RWPE2 (cell line): ENCODE measurements at regions not wholly inside any gene's neighbourhood (a gene's known extent, or its start where the extent isn't known, plus 50 kb on each side); places are given as distances from the start of the nearest gene placed in this dataset.
"Not testable (repeated sequence)": the region's sequence is repeated elsewhere in the genome, so short reads cannot be mapped to it uniquely, and the experiment has no call there.

Source experiments
- ATAC-seq: fragments of 200-7000 bp; cut with Tn5 transposase; 3 replicates; pipeline ENCODE4 v1.9.1; 2021; ENCODE audit warnings: low read depth
- DNase-seq: peaks from one replicate; pipeline ENCODE4 v3.0.0-alpha.2; 2020; ENCODE audit warnings: low spot score
- H3K27ac ChIP-seq: fragments of 450-650 bp; 2 replicates; pipeline ENCODE4 v1.5.1; 2017; ENCODE audit warnings: mild to moderate bottlenecking; ENCODE audit not compliant: poor library complexity, severe bottlenecking
- H3K27me3 ChIP-seq: fragments of 250-450 bp; sonication (Bioruptor Pico); 2 replicates; pipeline ENCODE4 v1.5.1; 2021; ENCODE audit warnings: mild to moderate bottlenecking, moderate library complexity; ENCODE audit not compliant: insufficient read depth, poor library complexity, severe bottlenecking
- H3K36me3 ChIP-seq: fragments of 250-450 bp; sonication (Bioruptor Pico); 2 replicates; pipeline ENCODE4 v1.5.1; 2020; ENCODE audit warnings: low read depth, mild to moderate bottlenecking, moderate library complexity
- H3K4me1 ChIP-seq: fragments of 250-450 bp; sonication (Bioruptor Pico); 2 replicates; pipeline ENCODE4 v1.5.1; 2021; ENCODE audit warnings: mild to moderate bottlenecking, moderate library complexity; ENCODE audit not compliant: insufficient read depth, poor library complexity, severe bottlenecking
- H3K4me3 ChIP-seq: fragments of 250-450 bp; sonication (Bioruptor Pico); 2 replicates; pipeline ENCODE4 v1.5.1; 2021; ENCODE audit warnings: mild to moderate bottlenecking, moderate library complexity; ENCODE audit not compliant: severe bottlenecking
- H3K9me3 ChIP-seq: fragments of 250-450 bp; sonication (Bioruptor Pico); 2 replicates; pipeline ENCODE4 v1.5.1; 2021; ENCODE audit warnings: mild to moderate bottlenecking, moderate library complexity; ENCODE audit not compliant: severe bottlenecking

- H3K27ac ChIP-seq, DNase-seq: not testable (repeated sequence)
Measured at GRCh38 chr16:29137461-29137860, 152.6 kb downstream of the LAT start.

DNA sequence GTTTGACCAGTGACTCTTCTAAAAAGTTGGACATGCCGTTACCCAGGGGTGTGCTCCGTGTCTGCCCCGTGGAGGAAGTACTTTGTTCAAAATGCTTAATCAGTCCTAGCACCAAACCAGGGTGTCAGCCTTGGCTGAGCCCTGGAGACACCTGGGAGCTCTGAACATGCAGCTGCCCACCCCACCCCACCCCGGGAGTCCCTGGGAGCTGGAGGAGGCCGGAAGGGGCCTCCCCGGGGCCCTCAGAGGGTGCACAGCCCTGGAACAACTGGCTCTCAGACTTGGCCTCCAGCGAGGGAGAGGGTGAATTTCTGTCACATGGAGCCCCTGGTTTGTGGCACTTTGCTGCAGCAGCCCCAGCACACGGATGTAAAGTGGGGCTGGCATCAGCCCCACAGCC, 152.1 kb downstream of the LAT start:
- not testable (repeated sequence) for H3K4me3 ChIP-seq, H3K27me3 ChIP-seq, H3K4me1 ChIP-seq, ATAC-seq, H3K36me3 ChIP-seq, H3K9me3 ChIP-seq, H3K27ac ChIP-seq
- DNase-seq = peak; percentile 12

More at GRCh38 chr16:29137461-29137860, 152.6 kb downstream of the LAT start:
- not testable (repeated sequence) for H3K9me3 ChIP-seq, ATAC-seq, H3K4me1 ChIP-seq, H3K27me3 ChIP-seq, H3K36me3 ChIP-seq, H3K4me3 ChIP-seq

GRCh38 chr16:29136046-29136696, 151.3 kb downstream of the LAT start:
- H3K4me3 ChIP-seq, H3K4me1 ChIP-seq, H3K27ac ChIP-seq, H3K36me3 ChIP-seq, H3K27me3 ChIP-seq, H3K9me3 ChIP-seq, ATAC-seq: not testable (repeated sequence)
- DNase-seq = peak; percentile 28

DNA sequence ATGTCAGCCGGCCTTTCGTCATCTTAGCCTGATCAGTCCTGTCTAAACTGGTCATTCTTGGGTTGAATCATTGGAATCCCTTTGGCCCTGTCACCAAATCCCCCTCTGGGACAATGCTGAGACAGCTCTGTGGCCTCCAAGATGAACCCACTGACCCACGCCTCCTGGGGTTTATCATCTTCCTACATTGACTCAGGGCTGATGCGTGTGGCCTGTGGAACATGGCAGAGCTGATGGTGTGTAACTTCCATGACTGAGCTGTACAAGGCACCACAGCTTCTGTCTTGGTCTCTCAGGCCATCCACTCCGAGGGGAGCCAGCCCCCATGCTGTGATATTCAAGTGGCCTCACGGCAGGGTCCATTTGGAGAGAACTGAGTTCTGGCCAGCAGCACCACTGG, 150.2 kb downstream of the LAT start:
- DNase-seq = peak; percentile 11
- H3K4me1 ChIP-seq, H3K27ac ChIP-seq, H3K4me3 ChIP-seq, H3K9me3 ChIP-seq, H3K27me3 ChIP-seq, ATAC-seq, H3K36me3 ChIP-seq: not testable (repeated sequence)

- H3K27ac ChIP-seq, ATAC-seq, H3K27me3 ChIP-seq, H3K4me3 ChIP-seq, H3K36me3 ChIP-seq, H3K4me1 ChIP-seq, H3K9me3 ChIP-seq: not testable (repeated sequence)
- DNase-seq = peak; percentile 19
Measured at GRCh38 chr16:29133681-29134430, 149.0 kb downstream of the LAT start.

DNA sequence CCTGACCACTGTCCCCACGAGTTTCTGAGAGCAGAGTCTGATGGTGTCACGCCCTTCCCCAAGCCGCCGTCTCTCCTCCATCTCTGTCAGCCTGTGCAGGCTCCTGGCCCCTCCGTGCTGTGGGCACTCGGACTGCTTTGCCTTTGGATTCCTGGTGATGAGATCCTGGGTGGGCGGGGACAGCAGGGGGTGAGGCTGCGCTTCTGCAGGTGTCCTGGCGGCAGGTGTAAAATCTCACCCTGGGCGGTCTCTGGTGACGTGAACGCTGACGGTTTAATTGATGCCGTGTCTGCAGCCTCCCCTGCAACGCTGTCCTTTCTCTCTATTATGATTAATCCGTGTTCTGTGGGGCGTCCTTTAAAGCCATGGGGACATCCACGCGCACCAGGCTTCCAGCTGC, 148.0 kb downstream of the LAT start:
- DNase-seq = peak; percentile 49
- not testable (repeated sequence) for H3K4me3 ChIP-seq, H3K4me1 ChIP-seq, H3K36me3 ChIP-seq, H3K9me3 ChIP-seq, H3K27ac ChIP-seq, H3K27me3 ChIP-seq
- peak; percentile 17; the same call in 1 of the 3 replicates for ATAC-seq

GRCh38 chr16:29132444-29132843, 147.6 kb downstream of the LAT start:
- H3K27me3 ChIP-seq, ATAC-seq, H3K27ac ChIP-seq, H3K36me3 ChIP-seq, H3K4me3 ChIP-seq, H3K4me1 ChIP-seq, H3K9me3 ChIP-seq: not testable (repeated sequence)
- peak; percentile 42 for DNase-seq

DNA sequence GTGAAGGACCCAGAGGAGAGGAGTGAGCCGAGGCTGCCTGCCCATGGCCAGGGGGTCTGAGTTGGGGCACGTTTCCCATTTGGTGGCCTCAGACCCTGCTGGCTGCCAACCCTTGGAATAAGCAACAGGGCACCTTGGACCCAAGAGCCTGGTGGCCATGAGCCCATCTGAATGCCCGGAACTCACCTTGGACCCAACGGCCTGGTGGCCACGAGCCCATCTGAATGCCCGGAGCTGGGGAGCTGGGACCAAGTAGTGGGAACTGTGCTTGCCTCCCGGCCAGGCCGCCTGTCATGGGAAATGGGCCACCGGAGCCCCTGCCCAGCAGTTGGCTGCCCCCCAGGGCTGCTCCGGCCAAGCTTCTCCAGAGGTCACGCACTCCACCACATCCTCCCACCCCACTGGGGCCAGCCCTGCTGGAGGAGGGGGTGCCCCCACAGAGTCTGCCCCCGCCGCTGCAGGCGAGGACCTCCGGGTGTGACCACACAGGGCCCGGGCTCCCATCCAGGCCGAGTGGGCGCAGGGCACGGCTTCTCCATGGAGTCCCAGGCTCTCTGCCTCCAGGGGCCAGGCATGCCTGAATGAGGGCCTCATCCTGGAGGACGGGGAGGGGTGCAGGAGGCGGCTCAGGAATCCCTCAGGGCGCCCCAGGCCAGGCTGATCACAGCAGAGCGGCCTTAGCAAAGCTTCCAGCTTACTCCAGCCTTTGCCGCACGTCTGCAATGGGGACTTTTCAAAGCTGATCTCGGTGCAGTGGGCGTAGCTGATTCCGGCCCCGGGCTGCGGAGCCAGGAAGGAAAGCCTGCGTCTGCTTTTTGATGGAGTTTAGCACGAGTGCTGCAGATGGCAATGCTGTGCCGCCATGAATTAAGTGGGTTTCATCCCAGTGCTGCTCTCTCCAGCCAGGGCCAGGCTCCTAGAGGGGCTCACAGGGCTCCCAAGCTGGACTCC, 146.3 kb downstream of the LAT start:
- not testable (repeated sequence) for H3K4me3 ChIP-seq, H3K27ac ChIP-seq, H3K9me3 ChIP-seq, ATAC-seq, H3K4me1 ChIP-seq, H3K36me3 ChIP-seq, H3K27me3 ChIP-seq
- peak; percentile 48 for DNase-seq

DNA sequence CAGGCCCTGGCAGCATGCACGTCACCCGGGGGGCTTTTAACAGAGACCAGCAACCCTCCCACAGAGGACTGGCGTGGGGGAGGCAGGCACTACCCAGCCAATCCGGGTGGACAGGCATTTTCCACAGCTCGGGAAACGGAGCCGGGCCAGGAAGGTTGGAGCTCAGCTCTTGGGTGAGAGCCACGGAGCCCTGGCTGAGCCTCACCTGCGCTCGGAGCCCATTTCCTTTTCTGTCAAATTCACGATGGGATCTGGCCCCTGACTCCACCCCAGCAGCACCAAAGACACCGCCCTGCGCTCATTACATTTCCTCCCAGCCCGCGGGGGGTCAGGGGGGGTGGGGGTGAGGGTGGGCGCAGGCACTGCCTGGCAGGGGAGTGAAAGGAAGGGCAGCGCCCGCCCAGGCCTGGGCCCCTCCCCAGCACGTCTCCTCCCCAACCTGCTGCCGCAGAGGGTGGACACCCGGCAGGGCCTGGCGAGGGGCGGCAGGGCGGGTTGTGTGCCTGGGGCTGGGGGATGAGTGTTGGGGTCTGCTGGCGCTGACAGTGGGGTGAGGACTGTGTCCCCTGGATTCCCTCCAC, 145.4 kb downstream of the LAT start:
- H3K9me3 ChIP-seq, H3K27ac ChIP-seq, H3K27me3 ChIP-seq, ATAC-seq, H3K4me3 ChIP-seq, H3K36me3 ChIP-seq, H3K4me1 ChIP-seq: not testable (repeated sequence)
- peak; percentile 29 for DNase-seq

DNA sequence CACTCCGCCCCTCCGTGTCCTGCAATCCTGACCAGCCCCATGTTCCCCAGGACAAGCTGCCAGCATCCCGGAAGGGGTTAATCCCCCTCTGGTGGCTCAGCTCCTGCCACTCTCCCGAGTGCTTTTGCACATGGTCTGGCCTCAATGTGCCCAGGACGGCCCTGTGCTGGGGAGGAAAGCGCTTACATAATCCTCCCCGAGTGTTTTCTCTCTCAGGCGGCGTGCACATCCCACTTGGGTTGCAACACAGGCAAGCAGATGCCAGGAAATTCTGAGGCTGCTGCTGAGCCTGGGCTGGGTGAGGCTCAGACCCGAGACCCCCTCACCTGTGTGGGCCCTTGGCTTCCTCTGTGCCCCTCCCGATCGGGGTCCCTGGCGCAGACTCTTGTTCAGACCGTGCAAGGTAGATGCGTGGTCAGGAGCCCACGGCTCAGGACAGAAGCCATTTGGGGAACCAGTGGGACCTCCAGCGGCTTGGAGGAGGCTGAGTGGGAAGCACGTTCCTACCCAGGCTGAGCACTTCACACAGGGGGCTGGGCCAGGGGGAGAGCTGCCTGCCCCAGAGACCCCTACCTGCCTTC, 144.7 kb downstream of the LAT start:
- not testable (repeated sequence) for H3K4me1 ChIP-seq, H3K27me3 ChIP-seq, H3K9me3 ChIP-seq, H3K27ac ChIP-seq, H3K4me3 ChIP-seq, H3K36me3 ChIP-seq, ATAC-seq
- DNase-seq = peak; percentile 46
